ENCODE measurements at regions not wholly inside any gene's neighbourhood (a gene's known extent, or its start where the extent isn't known, plus 50 kb on each side); places are given as distances from the start of the nearest gene placed in this dataset.

GRCh38 chr4:129905256-129905655 lies 809.3 kb downstream of the C4orf33 start:
- Histone ChIP-seq H4K20me1 (ENCODE audit: insufficient read depth) (no peaks in the 10 kb centered on the region), H3K4me2 (ENCODE audit: low read length) (no peak overlapping the region), H3K9ac (ENCODE audit: low read length) (no peak overlapping the region), H3K36me3 (ENCODE audit: insufficient read depth, low read length) (no peaks in the 10 kb centered on the region), H3K27ac (ENCODE audit: low read length) (no peak overlapping the region), H3K9me3 (ENCODE audit: low read length) (no peaks in the 10 kb centered on the region), H2AFZ (ENCODE audit: low read depth, low read length) (no peak overlapping the region), H3K4me3 (ENCODE audit: low read length) (no peak overlapping the region), H3K27me3 (ENCODE audit: insufficient read depth, low read depth, low read length) (no peaks in the 10 kb centered on the region), H3K9me2 (ENCODE audit: insufficient read depth, low read length) (no peaks in the 10 kb centered on the region), H3K79me2 (replicated peaks; ENCODE audit: insufficient read depth, low read length) (no peaks in the 10 kb centered on the region), H3F3A (ENCODE audit: insufficient read depth, low read length, poor library complexity, severe bottlenecking) (no peaks in the 10 kb centered on the region)
- TF ChIP-seq EZH2 (IDR thresholded peaks at IDR 0.05; ENCODE audit: borderline replicate concordance, insufficient read depth, low read length, poor library complexity, severe bottlenecking) (no peak), MXI1 (conservative IDR thresholded peaks at IDR 0.05; ENCODE audit: poor library complexity, severe bottlenecking) (no peak), EP300 (conservative IDR thresholded peaks at IDR 0.05; ENCODE audit: poor library complexity, severe bottlenecking) (no peak), REST (IDR thresholded peaks at IDR 0.05; ENCODE audit: borderline replicate concordance) (no peak), CTCF (IDR thresholded peaks at IDR 0.05; ENCODE audit: poor library complexity, severe bottlenecking) (no peak), POLR2AphosphoS5 (IDR thresholded peaks at IDR 0.05) (no peak), RAD21 (conservative IDR thresholded peaks at IDR 0.05) (no peak), TAF1 (IDR thresholded peaks at IDR 0.05; ENCODE audit: low read depth) (no peak), SMC3 (conservative IDR thresholded peaks at IDR 0.05; ENCODE audit: poor library complexity) (no peak)

- TF ChIP-seq RAD21 (conservative IDR thresholded peaks at IDR 0.05), result no peak
- no peak for TF ChIP-seq SMC3 (conservative IDR thresholded peaks at IDR 0.05; ENCODE audit: poor library complexity)
- TF ChIP-seq MXI1 (conservative IDR thresholded peaks at IDR 0.05; ENCODE audit: poor library complexity, severe bottlenecking), result no peak
- no peak for TF ChIP-seq EZH2 (IDR thresholded peaks at IDR 0.05; ENCODE audit: borderline replicate concordance, insufficient read depth, low read length, poor library complexity, severe bottlenecking)
- H3K36me3 ChIP-seq (ENCODE audit: insufficient read depth, low read length), result no peaks in the 10 kb centered on the region
These were observed 812.2 kb downstream of the C4orf33 start for GRCh38 chr4:129908117-129908516.

More at GRCh38 chr4:129908117-129908516, 812.2 kb downstream of the C4orf33 start:
- Histone ChIP-seq H3K27ac (ENCODE audit: low read length) (no peak overlapping the region), H3K79me2 (replicated peaks; ENCODE audit: insufficient read depth, low read length) (no peaks in the 10 kb centered on the region), H3K27me3 (ENCODE audit: insufficient read depth, low read depth, low read length) (no peaks in the 10 kb centered on the region), H2AFZ (ENCODE audit: low read depth, low read length) (no peak overlapping the region), H3K9me2 (ENCODE audit: insufficient read depth, low read length) (no peaks in the 10 kb centered on the region), H4K20me1 (ENCODE audit: insufficient read depth) (no peaks in the 10 kb centered on the region), H3K4me2 (ENCODE audit: low read length) (no peak overlapping the region), H3K4me3 (ENCODE audit: low read length) (no peak overlapping the region), H3K9me3 (ENCODE audit: low read length) (no peaks in the 10 kb centered on the region), H3F3A (ENCODE audit: insufficient read depth, low read length, poor library complexity, severe bottlenecking) (no peaks in the 10 kb centered on the region), H3K9ac (ENCODE audit: low read length) (no peak overlapping the region)

All from neural cell (in vitro differentiated cells).